GM18907 (cell line): ENCODE measurements at regions not wholly inside any gene's neighbourhood (a gene's known extent, or its start where the extent isn't known, plus 50 kb on each side); places are given as distances from the start of the nearest gene placed in this dataset.
"Not testable (repeated sequence)": the region's sequence is repeated elsewhere in the genome, so short reads cannot be mapped to it uniquely, and the experiment has no call there.

Experiments used
- ATAC-seq: cut with Tn5 transposase; IDR thresholded peaks from one replicate; pipeline ENCODE4 v1.9.1; 2021; ENCODE audit warnings: mild to moderate bottlenecking, moderate library complexity; ENCODE audit not compliant: unreplicated experiment

DNA sequence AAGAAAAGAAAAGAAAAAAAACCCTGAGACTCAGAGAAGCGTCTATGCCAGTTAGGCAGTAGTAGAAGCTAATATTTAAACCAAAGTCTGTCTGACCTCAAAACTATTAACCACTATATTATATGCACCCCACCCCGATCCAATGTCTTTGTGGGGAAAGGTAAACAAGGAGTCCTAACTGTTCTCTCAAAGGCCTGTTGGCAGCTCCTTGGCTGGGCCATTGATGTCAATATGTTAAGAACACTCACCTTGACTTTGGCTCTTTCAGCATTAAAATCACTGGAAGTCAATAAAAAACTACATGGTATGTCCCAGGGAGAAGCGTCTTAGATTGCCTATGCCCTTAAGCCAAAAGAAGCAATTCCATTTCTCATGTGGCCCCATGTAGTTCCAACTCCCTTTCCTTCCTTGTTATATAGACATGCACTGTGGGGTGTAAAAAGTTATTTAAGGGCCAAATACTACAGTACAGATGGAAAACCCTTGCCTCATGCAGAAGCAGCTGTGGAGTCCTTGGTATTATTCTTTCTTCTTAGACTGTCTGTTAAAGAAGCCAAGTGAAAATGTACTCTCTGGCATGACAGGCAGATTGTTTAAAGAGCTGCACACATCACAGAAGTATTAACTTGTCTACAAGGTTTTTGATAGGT is 308.6 kb upstream of the RPS23 start:
- ATAC-seq, result no peak

DNA sequence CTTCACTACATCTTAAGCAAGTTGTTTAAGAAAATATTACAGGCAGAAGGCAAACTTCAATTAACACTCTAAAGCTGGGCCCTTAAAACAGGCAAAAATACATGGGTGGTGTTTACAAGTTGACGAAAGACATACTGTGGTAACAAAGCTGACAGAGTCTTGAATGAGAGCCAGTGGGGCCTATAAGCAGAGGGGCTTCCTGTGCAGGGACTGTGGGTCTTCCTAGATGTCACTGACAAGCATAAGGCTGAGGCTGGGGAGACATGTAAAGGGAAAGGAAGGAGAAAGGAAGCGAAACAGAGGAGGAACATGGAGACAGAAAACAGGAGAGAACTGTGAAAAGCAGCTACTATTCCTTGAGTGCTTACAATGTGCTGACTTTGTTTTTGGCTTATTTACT is 308.0 kb upstream of the RPS23 start:
- ATAC-seq, result no peak

DNA sequence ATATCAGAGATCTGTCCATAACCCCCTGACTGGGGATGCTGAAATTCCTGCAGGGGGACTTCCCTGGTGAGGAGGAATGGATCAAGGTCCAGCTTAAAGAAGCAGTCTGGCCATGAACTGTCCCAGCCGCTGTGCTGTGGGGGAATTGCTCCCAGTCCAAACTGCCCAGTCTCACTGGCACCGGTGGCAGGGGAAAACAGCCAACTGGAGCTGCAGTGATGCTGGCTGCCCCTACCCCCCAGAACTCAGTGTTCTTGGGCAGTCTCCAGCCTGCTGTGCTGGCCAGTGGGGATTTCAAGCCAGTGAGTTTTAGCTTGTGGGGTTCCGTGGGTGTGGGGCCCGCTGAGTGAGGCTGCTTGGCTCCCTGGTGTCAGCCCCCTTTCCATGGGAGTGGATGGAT is 306.5 kb upstream of the RPS23 start:
- ATAC-seq, result no peak

DNA sequence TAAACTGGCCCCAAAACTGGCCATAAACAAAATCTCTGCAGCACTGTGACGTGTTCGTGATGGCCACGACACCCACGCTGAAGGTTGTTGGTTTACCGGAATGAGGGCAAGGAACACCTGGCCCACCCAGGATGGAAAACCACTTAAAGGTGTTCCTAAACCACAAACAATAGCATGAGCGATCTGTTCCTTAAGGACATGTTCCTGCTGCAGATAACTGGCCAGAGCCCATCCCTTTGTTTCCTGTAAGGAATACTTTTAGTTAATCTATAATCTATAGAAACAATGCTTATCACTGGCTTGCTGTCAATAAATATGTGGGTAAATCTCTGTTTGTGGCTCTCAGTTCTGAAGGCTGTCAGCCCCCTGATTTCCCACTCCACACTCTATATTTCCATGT is 305.2 kb upstream of the RPS23 start:
- ATAC-seq, result not testable (repeated sequence)

DNA sequence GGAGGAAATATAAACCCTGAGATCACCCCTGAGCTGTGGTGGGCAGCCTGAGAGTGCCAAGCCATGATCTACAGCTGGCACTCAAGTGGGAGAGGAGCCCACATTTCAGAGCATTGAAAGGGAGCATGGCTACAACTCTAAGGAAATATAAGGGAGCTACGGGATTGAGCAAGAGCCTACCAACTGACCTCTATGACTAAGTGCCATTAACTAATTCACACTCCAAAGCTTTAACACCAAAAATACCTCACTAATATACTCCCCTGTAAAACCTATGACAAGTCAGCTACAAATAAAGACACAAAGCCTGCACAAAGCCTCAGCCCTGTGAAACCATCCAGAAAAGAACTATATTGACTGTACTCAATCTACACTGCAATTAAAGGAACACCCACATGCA is 286.8 kb upstream of the RPS23 start:
- ATAC-seq, result no peak

DNA sequence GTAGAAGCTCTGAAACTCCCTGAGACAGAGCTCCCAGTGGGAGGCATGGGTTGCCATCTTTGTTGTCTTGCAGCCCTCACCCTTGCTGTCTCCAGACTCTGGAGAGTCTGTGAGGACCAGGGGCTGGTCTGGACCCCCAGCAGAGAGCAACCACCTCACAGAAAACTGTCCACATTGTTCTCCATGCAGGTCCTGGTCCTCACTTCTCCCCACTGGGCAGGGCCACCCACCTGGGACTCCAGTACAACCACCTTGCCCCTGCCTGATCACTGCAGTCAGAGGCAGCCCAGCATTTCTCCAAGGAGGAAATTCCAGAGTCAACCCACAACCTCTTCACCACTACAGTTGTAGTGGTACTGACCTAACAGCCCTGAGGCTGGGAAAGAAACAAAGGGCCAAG is 285.6 kb upstream of the RPS23 start:
- no peak for ATAC-seq

DNA sequence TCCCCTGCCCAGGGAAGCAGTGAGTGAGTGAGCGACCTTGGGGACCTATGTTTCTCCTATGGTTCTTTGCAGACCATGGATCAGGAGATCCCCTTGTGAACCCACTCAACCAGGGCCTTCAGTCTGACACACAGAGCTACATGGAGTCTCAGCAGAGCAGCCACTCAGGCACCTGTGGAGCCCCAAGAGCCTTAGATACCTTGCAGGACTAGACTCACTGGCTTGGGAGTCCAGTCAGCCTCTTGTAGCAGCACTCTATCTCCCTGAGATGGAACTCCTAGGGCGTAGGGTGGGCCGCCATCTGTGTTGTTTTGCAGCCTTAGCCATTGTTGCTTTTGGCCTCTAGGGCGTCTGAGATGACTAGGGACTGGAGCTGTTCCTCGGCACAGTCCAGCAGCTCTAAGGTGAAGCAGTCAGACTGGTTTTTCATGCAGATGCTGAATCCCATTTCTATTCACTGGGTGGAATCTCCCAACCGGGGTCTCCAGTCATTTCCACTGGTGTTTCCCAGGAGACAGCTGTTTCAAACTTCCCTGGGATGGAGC is 284.6 kb upstream of the RPS23 start:
- no peak for ATAC-seq

DNA sequence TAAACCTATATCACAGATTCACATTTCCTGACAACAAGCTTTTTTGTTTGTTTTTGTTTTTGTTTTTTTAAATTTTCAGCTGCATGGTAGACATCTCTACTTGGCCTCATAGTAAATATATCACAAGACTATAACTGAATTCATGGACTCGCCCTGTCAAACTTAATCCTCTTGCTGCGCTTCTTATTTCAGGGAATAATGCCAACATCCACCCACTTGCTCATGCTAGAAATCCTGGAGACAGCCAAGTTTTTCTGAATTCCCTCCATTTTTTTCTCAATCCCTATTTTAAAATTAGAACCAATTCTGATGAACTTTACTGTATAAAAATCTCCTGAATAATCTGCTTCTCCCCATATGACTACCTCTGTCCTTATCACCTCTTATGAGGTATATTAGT is 283.6 kb upstream of the RPS23 start:
- ATAC-seq, result no peak

DNA sequence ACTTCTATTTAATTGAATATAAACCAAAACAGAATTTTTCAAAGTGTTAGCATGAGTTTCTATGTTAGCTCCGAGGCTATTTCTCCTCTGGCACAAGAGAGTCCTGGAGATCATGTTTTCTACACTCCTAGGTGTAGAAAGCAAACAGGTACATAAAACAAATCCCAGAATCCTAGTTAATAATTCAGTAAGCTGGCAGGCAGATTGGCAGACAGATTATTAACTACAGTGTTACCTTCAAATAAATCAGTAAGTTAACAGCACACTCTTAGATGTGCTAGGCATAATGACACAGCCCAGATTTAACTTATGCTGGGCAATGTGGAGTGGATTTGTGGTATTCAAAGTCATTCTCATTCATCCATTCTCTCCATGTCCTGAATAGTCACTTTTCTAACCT is 282.8 kb upstream of the RPS23 start:
- no peak for ATAC-seq

DNA sequence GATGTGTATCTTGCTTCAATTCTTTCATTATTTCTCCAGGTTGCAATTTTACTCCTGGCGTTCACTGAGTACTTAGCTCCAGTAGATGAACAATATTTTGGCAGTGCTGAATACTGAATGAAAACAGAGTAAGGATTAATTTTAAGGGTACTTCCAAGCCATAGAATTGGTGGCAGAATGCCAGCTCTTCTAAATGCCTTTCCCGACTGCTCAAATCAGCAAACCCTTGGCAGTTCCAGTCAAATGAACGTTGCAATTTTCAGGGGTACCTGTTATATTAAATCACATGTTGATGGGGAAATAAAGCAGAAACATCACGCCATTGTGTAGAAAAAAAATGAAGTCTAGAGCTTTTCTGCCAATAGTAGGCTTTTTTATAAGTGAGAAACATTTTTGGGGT is 282.4 kb upstream of the RPS23 start:
- ATAC-seq, result no peak

DNA sequence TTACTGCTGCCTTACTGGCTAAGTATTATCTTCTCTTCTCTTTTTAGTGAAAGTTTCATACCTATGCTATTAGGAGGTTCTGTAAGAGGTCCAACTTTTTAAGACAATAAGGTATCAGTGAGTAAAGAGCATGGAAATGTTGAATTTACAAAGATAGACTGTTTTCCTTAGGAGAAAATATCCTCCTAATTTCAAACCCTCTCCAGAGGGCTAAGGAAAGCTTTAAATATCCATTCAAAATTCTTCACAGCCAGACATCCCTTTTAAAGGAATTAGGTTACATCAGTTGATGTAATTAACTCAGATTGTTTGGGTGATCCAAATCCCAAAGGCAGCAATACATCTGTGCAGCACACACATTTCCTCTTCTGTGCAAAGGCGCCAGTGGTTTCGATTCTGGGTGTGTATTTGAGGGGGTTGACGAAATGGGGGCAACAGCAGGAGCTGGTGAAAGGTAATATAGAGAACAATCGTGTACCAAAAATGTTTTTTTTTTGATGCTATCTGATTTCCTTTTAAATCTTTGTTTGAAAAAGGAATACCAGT is 273.8 kb upstream of the RPS23 start:
- no peak for ATAC-seq

DNA sequence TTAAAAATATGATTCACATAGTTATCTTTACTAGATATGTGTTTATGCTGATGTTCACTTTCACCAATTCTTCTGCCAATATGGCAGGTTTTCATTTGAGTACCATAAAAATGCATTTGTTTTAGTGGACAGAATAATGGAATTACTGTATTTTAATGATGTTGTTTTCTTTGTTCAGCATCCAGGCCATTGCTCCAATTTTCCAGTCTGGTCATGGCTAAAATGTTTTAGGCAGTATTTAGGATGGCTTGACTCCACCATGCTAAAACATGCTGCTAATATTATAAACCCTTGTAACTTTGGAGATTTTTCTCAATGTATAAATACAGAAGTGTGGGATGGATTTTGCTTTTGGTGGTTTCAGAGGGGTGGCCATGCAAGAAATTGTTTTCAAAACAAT is 273.0 kb upstream of the RPS23 start:
- no peak for ATAC-seq

DNA sequence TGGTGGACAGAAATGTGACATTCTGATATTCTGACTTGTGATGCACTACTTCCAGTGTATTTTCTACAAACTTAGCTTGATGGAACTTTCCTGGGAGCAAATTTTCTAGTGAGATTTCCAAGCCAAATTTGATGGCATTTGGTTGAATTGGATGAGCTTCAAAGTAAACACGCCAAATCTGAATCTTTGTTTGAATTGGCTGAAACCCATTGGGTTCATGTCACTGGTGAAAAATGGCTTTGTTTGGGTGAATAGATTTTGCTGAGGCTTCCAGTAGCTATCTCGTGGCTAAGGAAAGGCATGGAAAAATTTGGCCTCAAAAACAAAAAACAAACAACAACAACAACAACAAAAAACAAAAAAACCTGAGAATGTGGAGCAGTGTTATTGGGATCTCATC is 271.1 kb upstream of the RPS23 start:
- no peak for ATAC-seq

DNA sequence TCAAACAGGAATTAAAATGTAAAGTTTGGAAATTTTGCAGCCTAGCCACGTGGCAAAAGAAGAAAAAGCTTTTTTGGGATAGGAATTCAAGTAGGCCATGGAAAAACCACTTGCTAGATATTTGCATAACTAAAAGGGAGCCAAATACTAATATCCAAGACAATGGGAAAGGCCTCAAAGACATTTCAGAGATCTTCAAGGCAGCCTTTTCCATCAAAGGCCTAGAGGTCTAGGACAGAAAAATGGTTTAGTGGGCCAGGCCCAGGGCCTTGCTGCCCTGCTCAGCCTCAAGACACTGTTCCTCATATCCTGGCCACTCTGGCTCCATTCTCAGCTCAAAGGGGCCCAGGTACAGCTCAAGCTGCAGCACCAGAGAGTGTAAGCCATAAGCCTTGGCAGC is 265.9 kb upstream of the RPS23 start:
- ATAC-seq, result no peak

DNA sequence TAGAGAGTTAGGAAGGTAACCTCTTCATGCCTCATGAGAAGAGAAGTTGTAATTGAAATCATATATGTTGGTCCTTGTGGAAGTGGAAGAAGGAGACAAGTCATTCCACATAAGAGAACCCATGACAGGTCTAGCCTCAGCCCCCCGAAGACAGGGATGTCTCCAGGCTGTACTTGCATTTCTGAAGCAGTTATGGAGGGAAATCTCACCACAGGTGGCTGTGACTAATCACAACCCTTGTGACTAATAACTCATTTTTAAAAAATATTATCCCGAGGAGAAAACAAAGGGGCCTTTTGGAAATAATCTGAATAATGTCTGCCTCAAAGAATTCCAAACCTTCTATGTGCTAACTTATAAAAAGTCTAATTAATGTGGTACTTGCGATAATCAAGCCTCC is 262.1 kb upstream of the RPS23 start:
- no peak for ATAC-seq

DNA sequence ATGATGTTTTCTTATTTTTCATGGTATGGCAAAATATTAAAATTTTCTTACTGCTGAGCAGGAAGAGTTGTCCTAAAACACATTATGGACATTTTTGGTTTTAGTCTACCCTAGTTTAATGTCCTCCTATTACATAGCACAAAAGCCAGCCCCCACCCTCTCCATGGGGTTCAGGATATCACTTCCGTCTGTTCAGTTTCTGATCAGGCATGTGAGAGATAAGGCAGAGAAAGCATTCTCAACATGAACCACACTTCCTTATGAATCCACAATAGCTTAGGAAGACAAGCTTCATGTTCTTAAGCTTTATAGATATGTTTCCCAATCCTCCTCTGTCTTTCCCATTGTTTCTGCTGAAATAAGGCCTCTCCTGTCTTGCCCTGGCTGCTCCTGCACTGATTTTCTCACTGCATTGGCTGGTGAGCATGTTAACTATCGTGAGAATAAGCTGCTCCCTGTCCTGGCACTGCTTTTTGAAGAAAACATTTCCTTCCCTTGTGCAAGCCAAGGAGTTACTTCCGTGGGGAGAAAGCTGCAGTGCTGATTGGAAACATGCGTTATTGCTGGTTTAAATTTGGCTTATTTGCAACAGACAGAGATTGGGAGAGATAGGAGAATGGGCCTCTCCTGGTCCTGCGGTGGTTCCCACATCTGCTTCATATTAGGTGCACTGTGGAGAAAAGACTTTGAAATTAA is 260.3 kb upstream of the RPS23 start:
- ATAC-seq, result no peak

DNA sequence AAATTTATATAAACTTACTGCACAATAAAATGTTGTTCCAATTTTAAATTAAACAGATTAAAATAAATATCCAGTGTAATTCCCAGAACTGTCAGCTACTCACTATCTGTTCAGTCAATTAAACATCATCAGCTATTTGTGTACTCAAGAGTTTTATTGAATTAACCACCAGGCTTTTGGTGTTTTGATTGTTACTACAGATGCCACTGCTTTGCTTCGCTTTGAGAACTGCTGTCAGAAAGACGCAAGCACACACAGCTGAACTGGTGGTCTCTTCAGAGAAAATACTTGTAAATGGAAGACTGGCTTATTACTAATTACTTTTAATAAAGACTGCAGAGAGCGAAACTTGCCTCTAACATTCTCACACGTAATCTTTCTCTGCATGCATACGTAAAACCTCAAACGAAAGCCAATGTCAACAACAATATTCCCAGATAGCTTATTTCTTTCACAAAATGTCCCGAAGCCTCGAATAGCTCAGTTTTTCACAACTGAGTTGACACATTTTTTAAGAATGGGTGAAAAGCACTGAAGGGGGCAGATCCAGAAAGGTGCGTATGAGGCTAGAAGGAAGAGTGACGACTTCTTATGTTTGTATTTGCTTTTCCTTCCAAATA is 259.6 kb upstream of the RPS23 start:
- ATAC-seq, result no peak

DNA sequence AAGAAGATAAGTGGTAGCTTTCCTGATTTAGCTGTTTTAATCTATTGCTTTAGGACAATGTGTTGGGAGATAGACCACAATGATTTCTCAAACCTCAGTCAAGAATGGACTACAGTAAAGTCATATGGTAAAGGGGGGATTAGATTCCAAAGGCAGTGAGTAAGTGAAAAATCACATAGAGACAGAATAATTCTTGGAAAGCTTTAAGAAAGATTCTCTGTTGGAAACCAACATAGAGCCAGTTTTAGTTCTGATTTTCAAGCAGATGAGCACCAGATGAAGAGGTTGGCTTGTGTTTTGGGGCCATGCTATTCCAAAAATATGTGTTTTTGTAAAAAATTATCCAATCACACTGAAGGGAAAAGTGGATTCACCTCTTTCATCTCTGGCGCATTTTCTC is 256.8 kb upstream of the RPS23 start:
- no peak for ATAC-seq

DNA sequence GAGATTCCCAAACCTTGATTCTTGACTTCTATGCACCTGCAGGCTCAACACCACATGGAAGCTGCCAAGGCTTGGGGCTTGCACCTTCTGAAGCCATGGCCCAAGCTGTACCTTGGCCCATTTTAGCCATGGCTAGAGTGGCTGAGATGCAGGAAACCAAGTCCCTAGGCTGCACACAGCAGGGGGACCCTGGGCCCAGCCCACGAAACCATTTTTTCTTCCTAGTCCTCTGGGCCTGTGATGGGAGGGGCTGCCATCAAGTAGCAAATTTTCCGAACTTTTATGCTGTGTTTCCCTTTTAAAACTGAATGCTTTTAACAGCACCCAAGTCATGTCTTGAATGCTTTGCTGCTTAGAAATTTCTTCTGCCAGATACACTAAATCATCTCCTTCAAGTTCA is 253.9 kb upstream of the RPS23 start:
- ATAC-seq, result not testable (repeated sequence)

DNA sequence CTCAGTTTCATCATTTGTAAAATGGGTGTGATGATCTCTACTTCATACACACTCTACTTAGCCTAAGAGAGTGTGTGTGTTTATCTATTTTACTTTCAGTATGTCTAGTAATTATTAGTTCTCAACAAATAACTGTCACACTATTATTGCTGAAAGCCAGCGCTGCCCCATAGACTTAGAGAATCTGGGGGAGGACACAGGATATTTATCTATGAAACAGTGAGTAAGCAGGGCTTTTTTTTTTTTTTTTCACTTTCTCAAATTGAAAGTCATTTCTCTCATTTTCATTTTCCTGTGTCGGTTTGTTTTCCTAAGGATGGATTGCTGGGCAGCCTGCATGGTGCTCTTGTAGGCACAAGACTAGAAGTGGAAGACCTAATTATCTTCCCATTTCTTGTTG is 248.4 kb upstream of the RPS23 start:
- no peak for ATAC-seq

DNA sequence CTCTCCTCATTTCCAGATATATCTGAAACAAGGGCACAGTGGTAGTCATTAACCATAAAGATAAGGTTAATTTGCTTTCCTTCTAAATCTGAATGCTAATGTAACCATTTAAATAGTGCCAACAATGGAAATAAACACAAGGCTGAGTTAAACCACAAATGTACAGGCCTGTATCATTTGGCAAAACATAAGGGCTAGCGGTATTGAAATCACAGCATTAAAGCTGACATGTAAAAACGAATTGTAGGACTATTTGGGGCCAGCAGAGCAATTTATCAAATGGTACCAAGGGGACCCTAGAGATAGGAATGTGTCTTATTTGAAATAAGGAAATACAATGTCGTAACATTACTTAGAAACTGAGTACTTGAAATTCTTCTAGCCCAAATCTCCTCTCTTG is 247.5 kb upstream of the RPS23 start:
- no peak for ATAC-seq

DNA sequence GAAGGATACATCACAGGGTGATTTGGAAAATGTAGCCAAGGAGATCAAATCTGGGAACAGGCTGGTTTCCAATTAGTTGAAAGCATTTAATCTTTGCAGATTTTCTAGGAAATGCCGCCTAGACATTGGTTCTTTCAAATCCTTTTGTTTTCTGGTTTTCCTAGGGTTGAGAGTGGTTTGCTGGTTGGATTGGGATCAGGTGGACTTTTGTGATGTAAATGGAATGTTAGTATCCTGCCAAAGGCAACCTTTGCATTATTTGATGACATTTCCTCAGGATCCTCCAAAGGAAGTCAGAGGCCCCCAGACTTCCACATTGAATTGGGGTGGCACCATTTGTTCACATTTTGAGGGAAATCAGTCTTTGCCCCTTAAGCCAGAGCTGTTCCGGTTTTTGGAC is 245.5 kb upstream of the RPS23 start:
- no peak for ATAC-seq
